ENCODE measurements at regions not wholly inside any gene's neighbourhood (a gene's known extent, or its start where the extent isn't known, plus 50 kb on each side); places are given as distances from the start of the nearest gene placed in this dataset.

DNA sequence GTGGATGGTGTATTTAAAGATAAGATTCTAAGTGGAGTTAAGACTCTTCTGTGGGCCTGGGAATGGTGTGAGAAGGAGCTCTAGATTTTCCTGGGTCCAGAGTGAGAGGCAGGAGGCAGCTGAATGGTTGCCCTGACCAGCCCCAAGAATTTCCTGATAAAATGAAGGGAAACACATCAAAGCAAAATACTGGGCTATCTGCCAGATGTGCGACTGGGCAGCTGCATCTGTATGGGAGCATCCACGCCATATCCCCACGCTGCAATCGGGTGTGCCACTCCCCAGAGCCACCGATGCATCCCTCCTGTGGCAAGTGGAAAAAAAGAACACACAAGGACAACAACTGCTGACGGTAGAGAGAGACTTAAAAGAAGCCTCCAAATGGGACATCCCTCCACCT is 84.3 kb upstream of the COX10 start:
- no peak overlapping the region for H3K27ac Mint-ChIP-seq
- H3K9me3 ChIP-seq (ENCODE audit: control insufficient read depth in 2 of 3, low read length in 3 of 3) = no peaks in the 10 kb centered on the region
- ATAC-seq (no peak), DNase-seq (no peak)
- H3K27me3 ChIP-seq (ENCODE audit: control insufficient read depth in 2 of 2, insufficient read depth in 2 of 2, low read length in 2 of 2) = no peaks in the 10 kb centered on the region
- no peak overlapping the region for H3K4me3 Mint-ChIP-seq
- no peaks in the 10 kb centered on the region for H3K4me1 ChIP-seq (ENCODE audit: control insufficient read depth in 2 of 2, insufficient read depth in 2 of 2, low read length in 2 of 2)
- H3K36me3 Mint-ChIP-seq = peaks cover 0 to 46% (median 28%) of the 10 kb centered on the region in 5 donors
- no peak overlapping the region for H3K4me3 ChIP-seq (ENCODE audit: low read length)
- H3K27me3 Mint-ChIP-seq = no peaks in the 10 kb centered on the region
- H3K9me3 Mint-ChIP-seq = peaks cover 0 to 5% (median 0%) of the 10 kb centered on the region in 11 donors
- POLR2A ChIA-PET = no interaction called here
- intact Hi-C loops (cut with micrococcal nuclease) = no loop called here
- no peak overlapping the region for H3K27ac ChIP-seq (ENCODE audit: low read depth, low read length)
- H3K36me3 ChIP-seq (ENCODE audit: control insufficient read depth in 2 of 3, insufficient read depth in 3 of 3, low read length in 3 of 3) = no peaks in the 10 kb centered on the region
- CTCF ChIA-PET = interaction anchor here (0.6 kb wide), 1 partner anchor 40 kb away, joined by 3 read pairs; no protein-coding TSS in a partner anchor
- H3K4me1 Mint-ChIP-seq = peaks cover 0 to 10% (median 0%) of the 10 kb centered on the region in 7 donors

GRCh38 chr17:13986855-13987254 is 82.4 kb upstream of the COX10 start:
- no peak for DNase-seq
- Histone ChIP-seq H3K27ac (ENCODE audit: low read depth, low read length) (no peak overlapping the region), H3K36me3 (ENCODE audit: control insufficient read depth in 2 of 3, insufficient read depth in 3 of 3, low read length in 3 of 3) (no peaks in the 10 kb centered on the region), H3K4me1 (ENCODE audit: control insufficient read depth in 2 of 2, insufficient read depth in 2 of 2, low read length in 2 of 2) (no peaks in the 10 kb centered on the region), H3K9me3 (ENCODE audit: control insufficient read depth in 2 of 3, low read length in 3 of 3) (no peaks in the 10 kb centered on the region), H3K27me3 (ENCODE audit: control insufficient read depth in 2 of 2, insufficient read depth in 2 of 2, low read length in 2 of 2) (no peaks in the 10 kb centered on the region), H3K4me3 (ENCODE audit: low read length) (no peak overlapping the region)
- ChIA-PET POLR2A (no interaction called here), CTCF (no interaction called here)
- H3K4me3 Mint-ChIP-seq = no peak overlapping the region
- peaks cover 0 to 10% (median 0%) of the 10 kb centered on the region in 7 donors for H3K4me1 Mint-ChIP-seq
- intact Hi-C loops (cut with micrococcal nuclease) = no loop called here
- ATAC-seq = no peak
- peaks cover 0 to 3% (median 0%) of the 10 kb centered on the region in 11 donors for H3K9me3 Mint-ChIP-seq
- no peaks in the 10 kb centered on the region for H3K27me3 Mint-ChIP-seq
- H3K27ac Mint-ChIP-seq = no peak overlapping the region
- H3K36me3 Mint-ChIP-seq = peaks cover 0 to 43% (median 17%) of the 10 kb centered on the region in 5 donors

GRCh38 chr17:13989138-13989537 is 80.2 kb upstream of the COX10 start:
- H3K27ac ChIP-seq (ENCODE audit: low read depth, low read length) = no peak overlapping the region
- no peaks in the 10 kb centered on the region for H3K36me3 ChIP-seq (ENCODE audit: control insufficient read depth in 2 of 3, insufficient read depth in 3 of 3, low read length in 3 of 3)
- intact Hi-C loops (cut with micrococcal nuclease) = no loop called here
- CTCF ChIA-PET = interaction anchor here (0.8 kb wide), 1 partner anchor 314 kb away, joined by 3 read pairs; no protein-coding TSS in a partner anchor
- H3K9me3 Mint-ChIP-seq = peaks cover 0 to 3% (median 0%) of the 10 kb centered on the region in 11 donors
- H3K27me3 ChIP-seq (ENCODE audit: control insufficient read depth in 2 of 2, insufficient read depth in 2 of 2, low read length in 2 of 2) = no peaks in the 10 kb centered on the region
- H3K4me1 ChIP-seq (ENCODE audit: control insufficient read depth in 2 of 2, insufficient read depth in 2 of 2, low read length in 2 of 2) = no peaks in the 10 kb centered on the region
- POLR2A ChIA-PET = no interaction called here
- no peaks in the 10 kb centered on the region for H3K27me3 Mint-ChIP-seq
- no peak overlapping the region for H3K4me3 ChIP-seq (ENCODE audit: low read length)
- DNase-seq = no peak
- peaks cover 0 to 10% (median 0%) of the 10 kb centered on the region in 7 donors for H3K4me1 Mint-ChIP-seq
- no peaks in the 10 kb centered on the region for H3K9me3 ChIP-seq (ENCODE audit: control insufficient read depth in 2 of 3, low read length in 3 of 3)
- H3K27ac Mint-ChIP-seq = no peak overlapping the region
- peaks cover 5 to 35% (median 11%) of the 10 kb centered on the region in 5 donors for H3K36me3 Mint-ChIP-seq
- no peak for ATAC-seq
- no peak overlapping the region for H3K4me3 Mint-ChIP-seq

DNA sequence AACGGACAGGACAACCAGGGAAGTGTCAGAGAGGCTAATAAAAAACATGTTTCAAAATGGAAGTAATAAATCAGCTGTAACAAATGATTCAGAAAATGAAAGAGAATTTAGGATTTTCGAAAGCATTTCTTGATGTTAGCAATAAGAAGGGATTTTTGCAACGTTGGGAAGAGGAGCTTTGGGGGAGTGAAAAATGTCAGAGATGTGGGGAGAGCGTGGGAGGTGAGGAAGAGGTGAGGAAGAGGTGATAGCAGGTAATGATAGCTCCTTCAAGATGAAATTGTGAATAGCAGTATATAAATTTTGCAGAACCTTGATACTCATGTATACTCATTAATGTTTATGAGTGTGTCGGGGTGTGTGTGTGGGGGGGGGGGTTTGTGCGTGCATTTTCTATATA is 76.2 kb upstream of the COX10 start:
- no peak for DNase-seq
- H3K36me3 Mint-ChIP-seq = peaks cover 4 to 24% (median 6%) of the 10 kb centered on the region in 5 donors
- H3K27ac Mint-ChIP-seq = no peak overlapping the region
- no peaks in the 10 kb centered on the region for H3K36me3 ChIP-seq (ENCODE audit: control insufficient read depth in 2 of 3, insufficient read depth in 3 of 3, low read length in 3 of 3)
- ChIA-PET CTCF (no interaction called here), POLR2A (no interaction called here)
- no peaks in the 10 kb centered on the region for H3K27me3 ChIP-seq (ENCODE audit: control insufficient read depth in 2 of 2, insufficient read depth in 2 of 2, low read length in 2 of 2)
- H3K4me1 Mint-ChIP-seq = peaks cover 0 to 7% (median 0%) of the 10 kb centered on the region in 7 donors
- no peaks in the 10 kb centered on the region for H3K4me1 ChIP-seq (ENCODE audit: control insufficient read depth in 2 of 2, insufficient read depth in 2 of 2, low read length in 2 of 2)
- no peak for ATAC-seq
- H3K4me3 ChIP-seq (ENCODE audit: low read length) = no peak overlapping the region
- H3K27me3 Mint-ChIP-seq = no peaks in the 10 kb centered on the region
- H3K9me3 Mint-ChIP-seq = no peaks in the 10 kb centered on the region
- H3K9me3 ChIP-seq (ENCODE audit: control insufficient read depth in 2 of 3, low read length in 3 of 3) = no peaks in the 10 kb centered on the region
- intact Hi-C loops (cut with micrococcal nuclease) = no loop called here
- no peak overlapping the region for H3K4me3 Mint-ChIP-seq
- H3K27ac ChIP-seq (ENCODE audit: low read depth, low read length) = no peak overlapping the region

GRCh38 chr17:13994050-13994449 is 75.3 kb upstream of the COX10 start:
- Histone ChIP-seq H3K9me3 (ENCODE audit: control insufficient read depth in 2 of 3, low read length in 3 of 3) (no peaks in the 10 kb centered on the region), H3K36me3 (ENCODE audit: control insufficient read depth in 2 of 3, insufficient read depth in 3 of 3, low read length in 3 of 3) (no peaks in the 10 kb centered on the region), H3K4me3 (ENCODE audit: low read length) (no peak overlapping the region), H3K4me1 (ENCODE audit: control insufficient read depth in 2 of 2, insufficient read depth in 2 of 2, low read length in 2 of 2) (no peaks in the 10 kb centered on the region), H3K27ac (ENCODE audit: low read depth, low read length) (no peak overlapping the region), H3K27me3 (ENCODE audit: control insufficient read depth in 2 of 2, insufficient read depth in 2 of 2, low read length in 2 of 2) (no peaks in the 10 kb centered on the region)
- no peaks in the 10 kb centered on the region for H3K9me3 Mint-ChIP-seq
- DNase-seq (no peak), ATAC-seq (no peak)
- H3K36me3 Mint-ChIP-seq = peaks cover 4 to 24% (median 6%) of the 10 kb centered on the region in 5 donors
- peaks cover 0 to 11% (median 0%) of the 10 kb centered on the region in 7 donors for H3K4me1 Mint-ChIP-seq
- no peak overlapping the region for H3K4me3 Mint-ChIP-seq
- ChIA-PET POLR2A (no interaction called here), CTCF (no interaction called here)
- H3K27me3 Mint-ChIP-seq = no peaks in the 10 kb centered on the region
- intact Hi-C loops (cut with micrococcal nuclease) = no loop called here
- no peak overlapping the region for H3K27ac Mint-ChIP-seq

DNA sequence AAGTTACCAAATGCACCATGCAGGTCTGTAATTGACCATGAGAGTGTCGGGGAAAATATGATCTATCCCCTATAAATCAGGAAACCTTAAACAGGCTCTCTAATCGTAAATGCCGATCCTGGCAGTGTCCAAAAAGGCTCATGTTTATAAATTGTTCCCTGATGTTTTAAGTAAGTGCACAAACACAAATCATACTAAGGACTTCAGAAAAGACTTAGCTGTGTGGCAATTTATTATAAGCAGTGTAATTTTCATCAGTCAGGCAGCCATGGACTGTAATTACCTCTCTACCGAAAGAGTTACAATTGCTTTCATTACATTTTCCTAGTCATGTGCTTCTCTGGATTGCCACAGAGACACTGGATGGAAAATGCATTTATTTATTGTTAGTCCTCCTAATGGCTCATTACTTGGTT is 73.4 kb upstream of the COX10 start:
- ATAC-seq = no peak
- Mint-ChIP-seq H3K36me3 (peaks cover 6 to 26% (median 13%) of the 10 kb centered on the region in 5 donors), H3K4me3 (no peak overlapping the region), H3K27ac (no peak overlapping the region), H3K4me1 (peaks cover 0 to 11% (median 0%) of the 10 kb centered on the region in 7 donors), H3K9me3 (peaks cover 0 to 3% (median 0%) of the 10 kb centered on the region in 11 donors), H3K27me3 (no peaks in the 10 kb centered on the region)
- Histone ChIP-seq H3K36me3 (ENCODE audit: control insufficient read depth in 2 of 3, insufficient read depth in 3 of 3, low read length in 3 of 3) (no peaks in the 10 kb centered on the region), H3K4me1 (ENCODE audit: control insufficient read depth in 2 of 2, insufficient read depth in 2 of 2, low read length in 2 of 2) (no peaks in the 10 kb centered on the region), H3K4me3 (ENCODE audit: low read length) (no peak overlapping the region), H3K9me3 (ENCODE audit: control insufficient read depth in 2 of 3, low read length in 3 of 3) (no peaks in the 10 kb centered on the region), H3K27me3 (ENCODE audit: control insufficient read depth in 2 of 2, insufficient read depth in 2 of 2, low read length in 2 of 2) (no peaks in the 10 kb centered on the region), H3K27ac (ENCODE audit: low read depth, low read length) (no peak overlapping the region)
- intact Hi-C loops (cut with micrococcal nuclease) = no loop called here
- no peak for DNase-seq
- ChIA-PET POLR2A (no interaction called here), CTCF (no interaction called here)

GRCh38 chr17:13996276-13996675 is 73.0 kb upstream of the COX10 start:
- CTCF ChIA-PET = no interaction called here
- Mint-ChIP-seq H3K36me3 (peaks cover 10 to 30% (median 16%) of the 10 kb centered on the region in 5 donors), H3K9me3 (peaks cover 0 to 6% (median 0%) of the 10 kb centered on the region in 11 donors)

More at GRCh38 chr17:13996276-13996675, 73.0 kb upstream of the COX10 start:
- no peak overlapping the region for H3K27ac Mint-ChIP-seq
- H3K4me3 ChIP-seq (ENCODE audit: low read length) = no peak overlapping the region
- ATAC-seq (no peak), DNase-seq (no peak)
- H3K27me3 Mint-ChIP-seq = no peaks in the 10 kb centered on the region
- no peaks in the 10 kb centered on the region for H3K9me3 ChIP-seq (ENCODE audit: control insufficient read depth in 2 of 3, low read length in 3 of 3)
- no peaks in the 10 kb centered on the region for H3K4me1 ChIP-seq (ENCODE audit: control insufficient read depth in 2 of 2, insufficient read depth in 2 of 2, low read length in 2 of 2)
- intact Hi-C loops (cut with micrococcal nuclease) = no loop called here
- POLR2A ChIA-PET = no interaction called here
- H3K4me3 Mint-ChIP-seq = no peak overlapping the region
- peaks cover 0 to 11% (median 0%) of the 10 kb centered on the region in 7 donors for H3K4me1 Mint-ChIP-seq
- no peak overlapping the region for H3K27ac ChIP-seq (ENCODE audit: low read depth, low read length)
- no peaks in the 10 kb centered on the region for H3K36me3 ChIP-seq (ENCODE audit: control insufficient read depth in 2 of 3, insufficient read depth in 3 of 3, low read length in 3 of 3)
- no peaks in the 10 kb centered on the region for H3K27me3 ChIP-seq (ENCODE audit: control insufficient read depth in 2 of 2, insufficient read depth in 2 of 2, low read length in 2 of 2)

Data from naive thymus-derived CD4-positive, alpha-beta T cell (primary cell).